Astrocyte of the hippocampus (primary cell): ENCODE measurements at regions not wholly inside any gene's neighbourhood (a gene's known extent, or its start where the extent isn't known, plus 50 kb on each side); places are given as distances from the start of the nearest gene placed in this dataset.
"Not testable (repeated sequence)": the region's sequence is repeated elsewhere in the genome, so short reads cannot be mapped to it uniquely, and the experiment has no call there.

ENCODE experiments used
- DNase-seq: peaks from one replicate; pipeline ENCODE4 v3.0.0; 2011; ENCODE audit warnings: low read depth, low spot score

GRCh38 chr13:58884353-58885209 lies 1253.0 kb downstream of the PCDH17 start:
- DNase-seq: no peak

GRCh38 chr13:58889474-58889873 lies 1257.9 kb downstream of the PCDH17 start:
- no peak for DNase-seq

GRCh38 chr13:58893396-58893795 lies 1261.9 kb downstream of the PCDH17 start:
- peak; percentile 60 for DNase-seq

- DNase-seq: peak; percentile 19
Observed at GRCh38 chr13:58906329-58907007, 1257.3 kb downstream of the DIAPH3 start.

- DNase-seq: no peak
Observed at GRCh38 chr13:58907347-58907746, 1256.4 kb downstream of the DIAPH3 start.

- DNase-seq: no peak
Observed at GRCh38 chr13:58908019-58908679, 1255.6 kb downstream of the DIAPH3 start.

GRCh38 chr13:58919551-58919950 lies 1244.2 kb downstream of the DIAPH3 start:
- DNase-seq: no peak

- DNase-seq: peak; percentile 1
Observed at GRCh38 chr13:58921129-58921528, 1242.6 kb downstream of the DIAPH3 start.

- DNase-seq: no peak
Observed at GRCh38 chr13:58926858-58927257, 1236.9 kb downstream of the DIAPH3 start.

GRCh38 chr13:58933475-58933874 lies 1230.3 kb downstream of the DIAPH3 start:
- no peak for DNase-seq

- no peak for DNase-seq
Observed at GRCh38 chr13:58935689-58936088, 1228.0 kb downstream of the DIAPH3 start.

- DNase-seq: peak; percentile 66
Observed at GRCh38 chr13:58946274-58946673, 1217.5 kb downstream of the DIAPH3 start.

GRCh38 chr13:58949646-58950045 lies 1214.1 kb downstream of the DIAPH3 start:
- DNase-seq: peak; percentile 5

- DNase-seq: no peak
Observed at GRCh38 chr13:58950911-58951310, 1212.8 kb downstream of the DIAPH3 start.

- DNase-seq: peak; percentile 21
Observed at GRCh38 chr13:58953638-58954037, 1210.1 kb downstream of the DIAPH3 start.

- DNase-seq: no peak
Observed at GRCh38 chr13:58955546-58956385, 1208.0 kb downstream of the DIAPH3 start.

GRCh38 chr13:58958097-58958496 lies 1205.6 kb downstream of the DIAPH3 start:
- not testable (repeated sequence) for DNase-seq

GRCh38 chr13:58960888-58961287 lies 1202.8 kb downstream of the DIAPH3 start:
- DNase-seq: peak; percentile 50

GRCh38 chr13:58963321-58963720 lies 1200.4 kb downstream of the DIAPH3 start:
- peak; percentile 54 for DNase-seq

- no peak for DNase-seq
Observed at GRCh38 chr13:58964048-58964447, 1199.7 kb downstream of the DIAPH3 start.

- DNase-seq: no peak
Observed at GRCh38 chr13:58977085-58977484, 1186.6 kb downstream of the DIAPH3 start.
